ENCODE measurements at regions not wholly inside any gene's neighbourhood (a gene's known extent, or its start where the extent isn't known, plus 50 kb on each side); places are given as distances from the start of the nearest gene placed in this dataset.

GRCh38 chr2:12649602-12650400, 66.9 kb upstream of the TRIB2 start:
- DNase-seq (ENCODE audit: extremely low spot score, unreplicated experiment), result no peak
- Mint-ChIP-seq H3K9me3 (no peaks in the 10 kb centered on the region), H3K4me3 (no peak overlapping the region), H3K27me3 (peaks cover 7% of the 10 kb centered on the region), H3K36me3 (no peaks in the 10 kb centered on the region), H3K4me1 (ENCODE audit: unreplicated experiment) (peaks cover 10% of the 10 kb centered on the region), H3K27ac (no peak overlapping the region)
- TF ChIP-seq CTCF (conservative IDR thresholded peaks at IDR 0.05), result no peak

- Mint-ChIP-seq H3K4me1 (ENCODE audit: unreplicated experiment) (peaks cover 13% of the 10 kb centered on the region), H3K4me3 (no peak overlapping the region), H3K27ac (no peak overlapping the region), H3K36me3 (no peaks in the 10 kb centered on the region), H3K27me3 (peaks cover 7% of the 10 kb centered on the region), H3K9me3 (no peaks in the 10 kb centered on the region)
- no peak for TF ChIP-seq CTCF (conservative IDR thresholded peaks at IDR 0.05)
- no peak for DNase-seq (ENCODE audit: extremely low spot score, unreplicated experiment)
These were observed 65.1 kb upstream of the TRIB2 start for GRCh38 chr2:12651641-12652040.

- DNase-seq (ENCODE audit: extremely low spot score, unreplicated experiment), result no peak
- Mint-ChIP-seq H3K27me3 (peaks cover 7% of the 10 kb centered on the region), H3K9me3 (no peaks in the 10 kb centered on the region), H3K4me1 (ENCODE audit: unreplicated experiment) (peaks cover 13% of the 10 kb centered on the region), H3K4me3 (no peak overlapping the region), H3K36me3 (no peaks in the 10 kb centered on the region), H3K27ac (no peak overlapping the region)
- TF ChIP-seq CTCF (conservative IDR thresholded peaks at IDR 0.05), result no peak
These were observed 64.0 kb upstream of the TRIB2 start for GRCh38 chr2:12652723-12653122.

- H3K36me3 Mint-ChIP-seq, result no peaks in the 10 kb centered on the region
- peaks cover 5% of the 10 kb centered on the region for H3K9me3 Mint-ChIP-seq
- no peak for TF ChIP-seq CTCF (conservative IDR thresholded peaks at IDR 0.05)
- H3K4me1 Mint-ChIP-seq (ENCODE audit: unreplicated experiment), result peaks cover 3% of the 10 kb centered on the region
- H3K27me3 Mint-ChIP-seq, result no peaks in the 10 kb centered on the region
- H3K4me3 Mint-ChIP-seq, result no peak overlapping the region
- H3K27ac Mint-ChIP-seq, result no peak overlapping the region
- DNase-seq (ENCODE audit: extremely low spot score, unreplicated experiment), result no peak
These were observed 59.2 kb upstream of the TRIB2 start for GRCh38 chr2:12657560-12657959.

GRCh38 chr2:12658310-12658945, 58.3 kb upstream of the TRIB2 start:
- no peak for TF ChIP-seq CTCF (conservative IDR thresholded peaks at IDR 0.05)
- H3K27me3 Mint-ChIP-seq, result no peaks in the 10 kb centered on the region
- peaks cover 6% of the 10 kb centered on the region for H3K4me1 Mint-ChIP-seq (ENCODE audit: unreplicated experiment)
- DNase-seq (ENCODE audit: extremely low spot score, unreplicated experiment), result no peak
- H3K4me3 Mint-ChIP-seq, result no peak overlapping the region
- H3K36me3 Mint-ChIP-seq, result no peaks in the 10 kb centered on the region
- peaks cover 5% of the 10 kb centered on the region for H3K9me3 Mint-ChIP-seq
- no peak overlapping the region for H3K27ac Mint-ChIP-seq
